GM12878 (cell line): ENCODE measurements at regions not wholly inside any gene's neighbourhood (a gene's known extent, or its start where the extent isn't known, plus 50 kb on each side); places are given as distances from the start of the nearest gene placed in this dataset.

Experiments used
- ATAC-seq: fragments of 200-7000 bp; cut with Tn5 transposase; 3 replicates; pipeline ENCODE4 v1.9.1; 2020; ENCODE audit warnings: mild to moderate bottlenecking, moderate library complexity
- BruUV-seq: library from RNA; stranded (reverse); fragments of 400-500 nt; replicated peaks from 2 replicates; lab custom pipeline; 2021; lab: Mats Ljungman, UMichigan
- CTCF ChIA-PET: fragments of 300-600 bp; sonication (Branson Sonifier 250); formaldehyde crosslinking; extraction: SDS; loops from one replicate; lab custom pipeline; 2021; ENCODE audit warnings: inconsistent platforms; lab: Yijun Ruan, JAX
- POLR2A ChIA-PET: fragments of 350-600 bp; formaldehyde crosslinking; extraction: SDS; loops from one replicate; lab custom pipeline; 2021; ENCODE audit warnings: inconsistent platforms; lab: Charles Lee
- RAD21 ChIA-PET: fragments of 300-600 bp; sonication (Branson Sonifier 250); formaldehyde crosslinking; loops from one replicate; lab custom pipeline; 2023; ENCODE audit warnings: antibody characterized with exemption; ENCODE audit not compliant: unreplicated experiment; lab: Charles Lee
- SMC1A ChIA-PET: fragments of 300-600 bp; sonication (Branson Sonifier 250); formaldehyde crosslinking; loops from one replicate; lab custom pipeline; 2023; ENCODE audit not compliant: unreplicated experiment, uncharacterized antibody; lab: Charles Lee
- DNase-seq: peaks from one replicate; pipeline ENCODE4 v3.0.0-alpha.2; 2011; ENCODE audit warnings: low read depth, low spot score
- FAIRE-seq: peaks from 3 replicates; lab custom pipeline; 2011; peaks lifted over from hg19 to GRCh38; lab: Jason Lieb, UNC
- H2AFZ ChIP-seq: 2 replicates; pipeline ENCODE4 v1.6.0; 2011; ENCODE audit warnings: low read depth, low read length, control low read depth; ENCODE audit not compliant: control insufficient read depth
- H3K27ac ChIP-seq: 2 replicates; pipeline ENCODE4 v1.5.1; 2011; ENCODE audit warnings: control low read depth; ENCODE audit not compliant: control insufficient read depth, insufficient read depth
- H3K27me3 ChIP-seq, 2 experiments: replicated peaks in 1 of 2; 2 replicates each; pipeline versions ENCODE4 v1.6.0 to v1.6.1; 2011; ENCODE audit warnings: low read length in 1 of 2; ENCODE audit not compliant: control insufficient read depth in 2 of 2, insufficient read depth in 2 of 2
- H3K36me3 ChIP-seq, 2 experiments: 2 replicates each; pipeline ENCODE4 v1.5.1; 2011; ENCODE audit warnings: low read length in 1 of 2; ENCODE audit not compliant: control insufficient read depth in 2 of 2, insufficient read depth in 2 of 2
- H3K4me1 ChIP-seq: 2 replicates; pipeline ENCODE4 v1.6.1; 2011; ENCODE audit warnings: mild to moderate bottlenecking, low read length, moderate library complexity, mixed read lengths; ENCODE audit not compliant: control insufficient read depth, insufficient read depth
- H3K4me2 ChIP-seq: 2 replicates; pipeline ENCODE4 v1.6.0; 2011; ENCODE audit warnings: control low read depth; ENCODE audit not compliant: control insufficient read depth, insufficient read depth
- H3K4me3 ChIP-seq: fragments of 200-600 bp; sonication (generic); 2 replicates; pipeline ENCODE4 v1.5.1; 2016
- H3K79me2 ChIP-seq: 2 replicates; pipeline ENCODE4 v1.6.0; 2011; ENCODE audit warnings: low read length; ENCODE audit not compliant: control insufficient read depth, insufficient read depth
- H3K9ac ChIP-seq: 2 replicates; pipeline ENCODE4 v1.8.0; 2011; ENCODE audit warnings: low read length, control low read depth, mixed read lengths; ENCODE audit not compliant: control insufficient read depth, insufficient read depth
- H3K9me3 ChIP-seq: replicated peaks from 3 replicates; pipeline ENCODE4 v1.5.1; 2011; ENCODE audit warnings: mild to moderate bottlenecking, low read length; ENCODE audit not compliant: control insufficient read depth, insufficient read depth
- H4K20me1 ChIP-seq: 2 replicates; pipeline ENCODE4 v1.6.0; 2011; ENCODE audit not compliant: control insufficient read depth, insufficient read depth
- BRCA1 ChIP-seq: IDR thresholded peaks from 2 replicates; pipeline ENCODE4 v1.6.1; 2011; ENCODE audit warnings: low read depth, low read length, improper control_type of control experiment
- EGR1 ChIP-seq, 2 experiments: IDR thresholded peaks; 1 replicate in 1 of 2; 2 replicates in 1 of 2; pipeline ENCODE4 v1.6.1; 2011 to 2012; ENCODE audit warnings: low read depth in 2 of 2, low read length in 2 of 2, borderline replicate concordance in 1 of 2, mild to moderate bottlenecking in 1 of 2, moderate library complexity in 1 of 2
- ESRRA ChIP-seq: IDR thresholded peaks from 2 replicates; pipeline ENCODE4 v1.6.1; 2012; ENCODE audit warnings: mild to moderate bottlenecking, low read length, improper control_type of control experiment
- HDAC2 ChIP-seq: fragments of 200-600 bp; sonication (generic); IDR thresholded peaks from 2 replicates; pipeline ENCODE4 v1.6.1; 2017
- KLF5 ChIP-seq: fragments of 450-650 bp; IDR thresholded peaks from 2 replicates; pipeline ENCODE4 v1.6.1; 2014; ENCODE audit warnings: mild to moderate bottlenecking; ENCODE audit not compliant: partially characterized antibody
- MEF2B ChIP-seq: fragments of 450-650 bp; IDR thresholded peaks from 2 replicates; pipeline ENCODE4 v1.6.1; 2018; ENCODE audit warnings: mild to moderate bottlenecking, moderate library complexity; ENCODE audit not compliant: partially characterized antibody, poor library complexity, severe bottlenecking
- MLLT1 ChIP-seq: fragments of 450-650 bp; IDR thresholded peaks from 2 replicates; pipeline ENCODE4 v1.6.1; 2016; ENCODE audit warnings: mild to moderate bottlenecking
- MXI1 ChIP-seq: fragments of 150-350 bp; IDR thresholded peaks from 2 replicates; pipeline ENCODE4 v1.6.1; 2011; ENCODE audit warnings: low read depth, mild to moderate bottlenecking, inconsistent platforms, low read length, improper control_type of control experiment
- MYC ChIP-seq: IDR thresholded peaks from 2 replicates; pipeline ENCODE4 v1.6.1; 2011; ENCODE audit warnings: mild to moderate bottlenecking, low read length, moderate library complexity, inconsistent platforms; ENCODE audit not compliant: insufficient read depth, insufficient replicate concordance, insufficient read length, severe bottlenecking
- PML ChIP-seq: IDR thresholded peaks from 2 replicates; pipeline ENCODE4 v1.6.1; 2012; ENCODE audit warnings: low read length, inconsistent platforms
- SMAD1 ChIP-seq: fragments of 450-650 bp; IDR thresholded peaks from 2 replicates; pipeline ENCODE4 v1.6.1; 2018; ENCODE audit warnings: mild to moderate bottlenecking, low read depth; ENCODE audit not compliant: partially characterized antibody
- SMARCA5 ChIP-seq: fragments of 450-650 bp; IDR thresholded peaks from 2 replicates; pipeline ENCODE4 v1.6.1; 2017; ENCODE audit warnings: mild to moderate bottlenecking
- SPI1 ChIP-seq: IDR thresholded peaks from 2 replicates; pipeline ENCODE4 v1.6.1; 2011; ENCODE audit warnings: low read depth, mild to moderate bottlenecking, low read length, moderate library complexity, borderline replicate concordance; ENCODE audit not compliant: insufficient read depth
- SREBF1 ChIP-seq: IDR thresholded peaks from 2 replicates; pipeline ENCODE4 v1.6.1; 2012; ENCODE audit warnings: mild to moderate bottlenecking, low read length
- STAT1 ChIP-seq: fragments of 450-650 bp; conservative IDR thresholded peaks from 2 replicates; pipeline ENCODE4 v1.6.1; 2014; ENCODE audit warnings: antibody characterized with exemption, mild to moderate bottlenecking
- TBL1XR1 ChIP-seq: IDR thresholded peaks from 2 replicates; pipeline ENCODE4 v1.6.1; 2012; ENCODE audit warnings: low read depth, low read length, improper control_type of control experiment
- WRNIP1 ChIP-seq: IDR thresholded peaks from 2 replicates; pipeline ENCODE4 v1.6.1; 2011; ENCODE audit warnings: low read depth, low read length, improper control_type of control experiment, borderline replicate concordance
- WGBS: methylation state at CpG from one replicate; pipeline ENCODE4 v1.1.6; 2016; ENCODE audit warnings: low lambda C conversion rate; ENCODE audit not compliant: insufficient replicate concordance, insufficient coverage; ENCODE audit errors: missing lambda C conversion rate; 5-methylcytosine and 5-hydroxymethylcytosine counted together
- in situ Hi-C: fragments of 300-500 bp; cut with MboI; formaldehyde crosslinking; loops from 9 replicates; pipeline ENCODE4 v1.14.3; 2018; ENCODE audit warnings: mixed read lengths
- intact Hi-C: fragments of 100-400 bp; cut with micrococcal nuclease; formaldehyde crosslinking; loops from one replicate; pipeline ENCODE4 v1.14.2; 2022; ENCODE audit not compliant: unreplicated experiment
- TF ChIP-seq, protein P1 (sequence below): IDR thresholded peaks from 2 replicates; pipeline ENCODE4 v1.6.1; 2012; ENCODE audit warnings: low read depth, low read length, improper control_type of control experiment
- TF ChIP-seq, protein P2 (sequence below): fragments of 450-650 bp; IDR thresholded peaks from 2 replicates; pipeline ENCODE4 v1.6.1; 2017; ENCODE audit warnings: mild to moderate bottlenecking, moderate library complexity

DNA sequence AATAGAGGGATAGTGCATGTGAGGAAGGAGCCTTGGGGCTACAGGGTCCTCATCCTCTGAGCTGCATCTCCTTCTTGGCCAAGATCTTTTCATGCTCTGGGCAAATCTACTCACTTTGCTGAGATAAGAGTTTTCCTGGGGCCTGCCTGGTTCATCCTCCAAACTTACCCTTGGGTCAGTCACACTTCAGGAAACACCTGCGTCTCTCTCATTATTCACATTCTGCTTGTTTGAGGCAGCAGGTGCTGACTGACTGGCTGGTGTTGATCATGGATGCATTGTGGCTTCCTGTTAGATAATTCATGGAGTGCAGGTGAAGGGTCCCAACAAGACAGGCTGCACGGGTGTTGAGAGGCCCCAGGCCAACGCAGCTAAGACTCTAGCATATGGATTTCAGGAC lies 162.6 kb downstream of the SALL1 start:
- Histone ChIP-seq H3K4me3 (no peak overlapping the region), H3K79me2 (no peaks in the 10 kb centered on the region), H3K4me1 (no peaks in the 10 kb centered on the region), H4K20me1 (no peaks in the 10 kb centered on the region), H3K27me3 (no peaks in the 10 kb centered on the region; a peak in 2 of 4 replicates), H3K9me3 (no peaks in the 10 kb centered on the region; the same call in 2 of the 3 replicates), H3K36me3 (no peaks in the 10 kb centered on the region), H3K27ac (no peak overlapping the region), H3K9ac (no peak overlapping the region), H2AFZ (no peak overlapping the region), H3K4me2 (no peak overlapping the region)
- ChIA-PET CTCF (no interaction called here), POLR2A (no interaction called here), RAD21 (no interaction called here), SMC1A (no interaction called here)
- no TSS peak for BruUV-seq
- DNase-seq, result no peak
- no peak for FAIRE-seq
- 15% methylated on average over 3 of the region's 3 CpGs for WGBS
- TF ChIP-seq SMAD1 (no peak), MLLT1 (no peak), MEF2B (no peak), MYC (no peak), SMARCA5 (no peak), STAT1 (no peak), MXI1 (no peak), SPI1 (no peak), KLF5 (no peak), HDAC2 (no peak), TBL1XR1 (no peak), PML (no peak), ESRRA (no peak), BRCA1 (no peak), SREBF1 (no peak), EGR1 (IDR thresholded peaks at IDR 0.05; ENCODE audit: borderline replicate concordance in 1 of 2, low read depth in 2 of 2, low read length in 2 of 2) (no peak), WRNIP1 (no peak)
- TF ChIP-seq, protein P1, sequence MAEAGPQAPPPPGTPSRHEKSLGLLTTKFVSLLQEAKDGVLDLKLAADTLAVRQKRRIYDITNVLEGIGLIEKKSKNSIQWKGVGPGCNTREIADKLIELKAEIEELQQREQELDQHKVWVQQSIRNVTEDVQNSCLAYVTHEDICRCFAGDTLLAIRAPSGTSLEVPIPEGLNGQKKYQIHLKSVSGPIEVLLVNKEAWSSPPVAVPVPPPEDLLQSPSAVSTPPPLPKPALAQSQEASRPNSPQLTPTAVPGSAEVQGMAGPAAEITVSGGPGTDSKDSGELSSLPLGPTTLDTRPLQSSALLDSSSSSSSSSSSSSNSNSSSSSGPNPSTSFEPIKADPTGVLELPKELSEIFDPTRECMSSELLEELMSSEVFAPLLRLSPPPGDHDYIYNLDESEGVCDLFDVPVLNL, result no peak
- TF ChIP-seq, protein P2, sequence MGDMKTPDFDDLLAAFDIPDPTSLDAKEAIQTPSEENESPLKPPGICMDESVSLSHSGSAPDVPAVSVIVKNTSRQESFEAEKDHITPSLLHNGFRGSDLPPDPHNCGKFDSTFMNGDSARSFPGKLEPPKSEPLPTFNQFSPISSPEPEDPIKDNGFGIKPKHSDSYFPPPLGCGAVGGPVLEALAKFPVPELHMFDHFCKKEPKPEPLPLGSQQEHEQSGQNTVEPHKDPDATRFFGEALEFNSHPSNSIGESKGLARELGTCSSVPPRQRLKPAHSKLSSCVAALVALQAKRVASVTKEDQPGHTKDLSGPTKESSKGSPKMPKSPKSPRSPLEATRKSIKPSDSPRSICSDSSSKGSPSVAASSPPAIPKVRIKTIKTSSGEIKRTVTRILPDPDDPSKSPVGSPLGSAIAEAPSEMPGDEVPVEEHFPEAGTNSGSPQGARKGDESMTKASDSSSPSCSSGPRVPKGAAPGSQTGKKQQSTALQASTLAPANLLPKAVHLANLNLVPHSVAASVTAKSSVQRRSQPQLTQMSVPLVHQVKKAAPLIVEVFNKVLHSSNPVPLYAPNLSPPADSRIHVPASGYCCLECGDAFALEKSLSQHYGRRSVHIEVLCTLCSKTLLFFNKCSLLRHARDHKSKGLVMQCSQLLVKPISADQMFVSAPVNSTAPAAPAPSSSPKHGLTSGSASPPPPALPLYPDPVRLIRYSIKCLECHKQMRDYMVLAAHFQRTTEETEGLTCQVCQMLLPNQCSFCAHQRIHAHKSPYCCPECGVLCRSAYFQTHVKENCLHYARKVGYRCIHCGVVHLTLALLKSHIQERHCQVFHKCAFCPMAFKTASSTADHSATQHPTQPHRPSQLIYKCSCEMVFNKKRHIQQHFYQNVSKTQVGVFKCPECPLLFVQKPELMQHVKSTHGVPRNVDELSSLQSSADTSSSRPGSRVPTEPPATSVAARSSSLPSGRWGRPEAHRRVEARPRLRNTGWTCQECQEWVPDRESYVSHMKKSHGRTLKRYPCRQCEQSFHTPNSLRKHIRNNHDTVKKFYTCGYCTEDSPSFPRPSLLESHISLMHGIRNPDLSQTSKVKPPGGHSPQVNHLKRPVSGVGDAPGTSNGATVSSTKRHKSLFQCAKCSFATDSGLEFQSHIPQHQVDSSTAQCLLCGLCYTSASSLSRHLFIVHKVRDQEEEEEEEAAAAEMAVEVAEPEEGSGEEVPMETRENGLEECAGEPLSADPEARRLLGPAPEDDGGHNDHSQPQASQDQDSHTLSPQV, result no peak
- in situ Hi-C loops (no loop called here), intact Hi-C loops (no loop called here)
- no peak for ATAC-seq
